Stimulated activated CD4-positive, alpha-beta T cell treated with anti-CD3 and anti-CD28 coated beads, Interleukin-15, amount 100 ng/mL, for 24 hours (primary cell): ENCODE measurements at regions not wholly inside any gene's neighbourhood (a gene's known extent, or its start where the extent isn't known, plus 50 kb on each side); places are given as distances from the start of the nearest gene placed in this dataset.

ENCODE experiments used
- DNase-seq: peaks from one replicate; pipeline ENCODE4 v3.0.0-alpha.2; 2020

GRCh38 chr2:2974982-2975381 lies 402.6 kb downstream of the EIPR1 start:
- no peak for DNase-seq

DNA sequence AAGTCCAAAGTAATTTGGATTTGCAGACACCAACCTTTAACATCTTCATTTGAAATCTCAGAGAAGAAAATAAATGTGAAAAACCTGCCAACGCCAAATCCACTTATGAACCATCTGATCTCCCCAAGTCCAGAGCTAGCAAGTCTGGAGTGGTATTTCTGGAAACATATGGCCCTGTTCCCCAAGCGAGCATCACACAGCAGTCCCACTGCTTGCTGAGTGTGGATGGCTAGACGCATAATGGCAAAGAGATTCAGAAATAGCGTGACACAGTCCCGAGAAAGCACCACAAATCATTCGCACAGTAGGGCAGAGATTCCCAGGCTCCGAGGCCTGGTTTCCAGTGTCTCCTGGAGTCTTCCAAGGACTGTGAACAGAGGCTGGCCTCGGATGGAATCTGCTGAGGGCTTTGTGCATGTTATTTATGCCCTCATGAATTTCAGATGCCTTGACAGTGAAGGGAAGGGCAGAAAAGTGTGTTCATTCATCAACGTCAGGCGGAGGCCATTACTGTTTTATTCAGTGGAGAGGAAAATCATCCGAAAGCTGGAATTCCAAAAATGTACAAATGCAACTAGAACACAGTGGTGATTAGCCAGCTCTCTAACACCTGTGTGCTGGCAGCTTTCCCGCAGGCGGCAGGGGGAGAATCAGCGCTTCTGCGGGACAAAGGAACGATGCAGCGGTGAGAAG lies 417.0 kb downstream of the EIPR1 start:
- DNase-seq, result no peak

DNA sequence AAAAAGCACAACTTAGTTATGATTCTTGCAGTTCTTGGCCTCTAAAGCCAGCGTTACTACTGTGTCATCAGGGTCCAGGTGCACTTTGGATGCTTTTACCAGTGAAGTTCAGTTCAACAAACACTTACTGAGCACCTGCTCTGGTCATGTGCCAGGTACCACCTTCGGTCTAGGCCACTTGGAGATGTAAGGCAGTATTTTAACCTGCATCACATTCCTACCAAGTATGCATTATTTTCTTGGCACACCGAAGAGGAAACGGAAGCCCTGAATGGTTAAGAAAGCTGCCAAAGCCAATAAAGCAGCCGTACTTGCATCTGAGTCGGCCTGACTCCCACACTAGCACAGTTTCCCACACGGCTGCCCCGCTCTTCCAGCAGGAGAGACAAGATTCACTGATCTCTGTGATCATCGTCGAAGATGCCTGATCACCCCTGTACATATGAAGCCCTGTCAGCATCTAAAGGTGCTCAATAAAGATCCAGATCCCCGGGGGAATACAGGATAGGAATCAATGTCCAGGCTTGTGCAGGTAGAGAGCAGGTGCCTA lies 427.1 kb downstream of the EIPR1 start:
- no peak for DNase-seq

DNA sequence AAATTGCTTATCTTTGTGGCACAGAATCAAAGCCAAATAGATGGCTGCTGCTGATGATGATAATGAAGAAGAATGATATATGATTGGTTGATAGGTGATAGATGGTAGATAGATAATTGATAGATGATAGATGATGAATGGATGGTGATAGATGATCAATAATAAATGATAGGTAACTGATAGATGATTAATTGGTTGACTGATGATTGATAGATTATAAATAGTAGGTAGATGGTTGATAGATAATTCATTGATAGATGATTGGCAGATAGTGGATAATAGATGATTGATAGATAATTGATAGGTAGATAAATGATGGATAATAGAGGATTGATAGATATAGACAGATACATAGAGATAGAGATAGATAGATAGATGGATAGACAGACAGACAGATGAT lies 430.2 kb downstream of the EIPR1 start:
- no peak for DNase-seq

- no peak for DNase-seq
Measured at GRCh38 chr2:2942906-2943305, 434.7 kb downstream of the EIPR1 start.

DNA sequence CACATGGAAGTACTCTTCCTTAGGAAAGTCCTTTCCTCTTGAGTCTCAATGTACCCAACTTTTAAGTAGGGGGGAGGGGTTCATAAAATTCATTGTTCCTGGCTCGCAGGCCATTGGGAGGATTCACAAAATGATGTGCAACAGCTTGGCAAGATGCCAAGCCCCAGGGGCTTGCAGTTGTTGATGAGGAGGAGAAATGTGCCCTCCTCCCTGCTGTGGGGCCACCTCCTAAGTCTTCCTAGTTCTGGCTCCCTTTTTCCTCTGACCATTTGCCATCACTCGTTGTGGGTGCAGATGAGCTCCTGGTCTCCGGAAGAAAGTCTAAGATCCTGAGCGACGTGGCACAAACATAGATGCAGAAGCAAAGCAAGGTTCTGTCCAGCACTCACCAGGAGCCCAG lies 435.4 kb downstream of the EIPR1 start:
- no peak for DNase-seq

DNA sequence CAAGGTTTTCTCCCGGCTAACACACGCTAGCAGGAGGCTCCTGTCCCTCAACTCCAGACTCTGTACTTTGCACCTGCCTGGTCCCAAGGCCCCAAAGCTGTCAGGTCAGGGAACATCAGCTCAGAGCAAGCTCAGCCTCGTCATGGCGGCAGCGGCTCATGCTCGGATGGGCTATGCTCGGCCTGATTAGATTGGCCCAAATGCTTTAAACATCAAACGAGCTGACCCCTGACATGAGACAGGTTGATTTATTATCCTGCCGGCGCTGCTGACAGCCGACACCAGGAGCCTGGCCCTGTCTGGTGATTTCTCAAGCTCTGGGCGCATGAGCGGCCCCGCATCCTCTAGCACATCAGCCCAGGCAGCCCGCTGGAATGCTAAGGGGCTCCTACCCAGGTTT lies 436.4 kb downstream of the EIPR1 start:
- DNase-seq, result no peak

DNA sequence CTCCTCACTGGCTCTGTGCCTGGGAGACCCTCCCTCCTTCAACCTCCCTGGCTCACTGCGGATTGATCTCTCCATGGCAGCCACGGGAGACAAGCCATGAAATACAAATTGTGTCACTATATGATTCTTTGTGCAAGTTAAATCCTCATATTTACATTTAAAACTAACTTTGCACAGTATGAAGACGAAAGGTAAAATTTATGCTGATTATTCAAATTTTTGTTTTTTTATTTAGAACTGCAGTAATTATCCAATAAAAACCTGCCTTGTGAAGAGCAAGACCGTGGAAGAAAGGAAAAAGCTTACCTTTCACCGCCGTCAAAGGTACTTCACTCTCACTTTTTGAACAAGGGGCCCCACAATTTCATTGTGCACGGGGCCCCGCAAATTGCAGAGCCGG lies 436.9 kb downstream of the EIPR1 start:
- no peak for DNase-seq

GRCh38 chr2:2940061-2940460 lies 437.6 kb downstream of the EIPR1 start:
- no peak for DNase-seq

GRCh38 chr2:2939078-2939795 lies 438.4 kb downstream of the EIPR1 start:
- no peak for DNase-seq

GRCh38 chr2:2938481-2938880 lies 439.1 kb downstream of the EIPR1 start:
- no peak for DNase-seq

DNA sequence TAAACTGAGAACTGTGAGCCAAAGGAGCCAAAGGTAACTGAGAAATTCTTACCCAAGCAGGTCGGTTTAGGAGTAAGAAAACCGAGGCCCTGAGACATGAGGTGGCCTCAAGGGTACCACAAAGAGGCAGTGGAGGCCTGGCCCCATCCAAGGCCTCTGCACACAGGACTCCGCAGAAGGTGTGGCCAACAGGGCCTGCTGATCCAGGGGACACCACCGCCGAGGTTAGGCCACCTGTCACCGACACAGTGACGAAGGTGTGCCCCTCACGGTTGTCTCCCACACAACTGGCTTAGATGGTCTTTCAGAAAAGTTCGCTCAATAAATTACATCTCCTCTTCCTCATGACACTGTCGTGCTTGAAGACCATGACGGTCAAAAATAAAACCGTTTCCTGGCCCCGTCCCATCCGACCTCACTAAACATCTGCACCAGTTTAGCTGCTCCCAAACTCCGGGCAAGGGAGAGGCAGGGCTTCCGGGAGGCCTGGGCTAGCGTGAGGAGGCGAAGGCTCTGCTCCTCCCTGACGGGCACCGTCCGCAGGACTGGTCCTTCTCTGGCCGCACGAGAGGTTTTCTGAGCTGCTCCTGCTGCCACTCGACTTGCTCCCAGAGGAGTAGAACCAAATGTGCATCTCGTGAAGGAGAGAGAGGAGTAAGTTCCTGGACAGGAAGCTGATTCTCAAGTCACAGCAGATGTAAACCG lies 442.0 kb downstream of the EIPR1 start:
- no peak for DNase-seq

DNA sequence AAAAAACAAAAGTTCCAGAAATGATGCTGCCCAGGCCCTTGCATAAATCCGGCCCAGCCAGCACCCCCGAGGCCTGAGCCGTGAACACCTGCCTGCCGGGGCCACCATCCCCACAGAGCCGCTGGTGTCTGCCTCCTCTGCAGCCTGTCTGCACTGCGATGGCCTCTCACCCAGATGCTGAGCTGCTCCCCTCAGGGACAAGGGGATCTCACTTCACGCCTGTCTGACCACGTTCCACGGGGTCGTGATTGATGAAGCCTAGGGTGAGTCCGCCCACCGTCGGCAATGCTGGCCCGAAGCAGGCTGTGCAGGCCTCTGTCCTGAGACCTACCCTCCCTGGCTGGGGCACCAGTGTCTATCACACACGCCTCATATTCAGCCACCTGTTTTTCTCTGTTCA lies 444.2 kb downstream of the EIPR1 start:
- DNase-seq, result no peak

GRCh38 chr2:2932692-2933305 lies 444.8 kb downstream of the EIPR1 start:
- DNase-seq, result no peak

DNA sequence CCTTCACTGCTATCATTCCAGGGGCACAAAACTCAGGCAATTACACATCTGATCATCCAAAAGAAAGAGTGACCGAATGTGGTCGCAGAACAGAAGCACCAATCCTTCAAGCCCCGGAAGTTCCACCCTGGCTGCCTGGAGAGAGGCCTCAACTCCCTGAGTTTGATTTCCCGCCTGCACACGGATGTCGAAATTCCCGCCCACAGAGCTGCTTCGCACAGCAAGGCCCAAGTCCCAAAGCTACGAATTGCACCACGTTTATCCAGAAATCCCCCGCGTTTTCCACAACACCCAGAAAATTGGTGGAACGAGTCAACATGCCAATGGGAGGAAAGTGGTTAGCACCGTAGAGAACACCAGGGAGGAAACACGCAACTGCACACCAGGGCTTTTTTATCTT lies 445.4 kb downstream of the EIPR1 start:
- no peak for DNase-seq

DNA sequence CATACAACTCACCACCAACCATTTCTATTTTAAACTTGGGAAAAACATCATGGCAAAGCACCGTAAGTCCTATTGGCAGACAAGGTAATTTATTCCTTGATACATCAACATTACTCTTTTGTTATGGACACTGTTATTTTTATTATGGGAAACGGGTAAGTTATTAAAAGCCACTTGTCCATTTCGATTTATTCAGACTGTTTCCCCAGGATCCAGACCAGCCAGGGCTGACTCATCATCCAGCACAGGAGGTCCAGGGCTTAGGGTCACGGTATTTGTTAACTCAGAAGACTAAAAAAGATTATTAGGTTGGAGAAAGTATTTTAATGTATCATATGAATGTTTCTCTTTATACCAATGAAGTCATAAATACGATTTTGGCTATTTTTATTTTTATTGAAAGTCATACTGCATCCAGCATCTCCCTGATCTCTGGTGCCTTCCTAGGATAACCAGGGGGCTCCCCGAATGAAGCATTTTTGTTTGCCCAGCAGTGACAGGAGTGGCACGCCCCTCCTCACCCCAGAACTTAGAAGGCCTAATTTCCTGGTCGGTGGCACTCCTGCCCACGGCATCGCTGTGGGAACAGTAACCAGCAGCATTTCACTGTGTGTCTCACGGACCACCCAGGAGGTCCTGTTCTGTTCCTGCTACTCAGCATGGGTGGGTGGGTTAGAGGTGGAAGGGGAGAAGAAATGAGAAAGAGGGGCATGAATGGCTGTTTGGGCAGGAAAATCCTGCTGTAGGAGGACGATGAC lies 446.1 kb downstream of the EIPR1 start:
- no peak for DNase-seq

DNA sequence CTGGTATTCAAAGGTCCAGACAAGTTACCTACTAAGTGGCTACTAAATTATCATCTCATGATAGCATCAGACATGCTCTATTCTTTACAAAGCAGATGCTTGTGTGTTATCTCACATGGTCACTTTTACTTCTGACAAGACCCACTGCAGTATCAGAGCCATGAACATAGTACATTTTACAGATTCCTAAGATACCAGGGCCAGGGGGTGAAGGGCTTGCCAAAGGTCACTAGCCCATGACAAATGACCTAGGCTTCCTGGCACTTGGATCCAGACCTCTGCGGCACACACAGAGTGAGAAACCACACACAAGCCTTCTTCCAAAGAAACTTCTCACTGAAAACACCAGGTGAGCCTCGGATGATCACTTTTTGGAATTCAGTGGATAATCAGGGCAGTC lies 446.8 kb downstream of the EIPR1 start:
- DNase-seq, result no peak

- no peak for DNase-seq
Measured at GRCh38 chr2:2926858-2927175, 450.8 kb downstream of the EIPR1 start.

DNA sequence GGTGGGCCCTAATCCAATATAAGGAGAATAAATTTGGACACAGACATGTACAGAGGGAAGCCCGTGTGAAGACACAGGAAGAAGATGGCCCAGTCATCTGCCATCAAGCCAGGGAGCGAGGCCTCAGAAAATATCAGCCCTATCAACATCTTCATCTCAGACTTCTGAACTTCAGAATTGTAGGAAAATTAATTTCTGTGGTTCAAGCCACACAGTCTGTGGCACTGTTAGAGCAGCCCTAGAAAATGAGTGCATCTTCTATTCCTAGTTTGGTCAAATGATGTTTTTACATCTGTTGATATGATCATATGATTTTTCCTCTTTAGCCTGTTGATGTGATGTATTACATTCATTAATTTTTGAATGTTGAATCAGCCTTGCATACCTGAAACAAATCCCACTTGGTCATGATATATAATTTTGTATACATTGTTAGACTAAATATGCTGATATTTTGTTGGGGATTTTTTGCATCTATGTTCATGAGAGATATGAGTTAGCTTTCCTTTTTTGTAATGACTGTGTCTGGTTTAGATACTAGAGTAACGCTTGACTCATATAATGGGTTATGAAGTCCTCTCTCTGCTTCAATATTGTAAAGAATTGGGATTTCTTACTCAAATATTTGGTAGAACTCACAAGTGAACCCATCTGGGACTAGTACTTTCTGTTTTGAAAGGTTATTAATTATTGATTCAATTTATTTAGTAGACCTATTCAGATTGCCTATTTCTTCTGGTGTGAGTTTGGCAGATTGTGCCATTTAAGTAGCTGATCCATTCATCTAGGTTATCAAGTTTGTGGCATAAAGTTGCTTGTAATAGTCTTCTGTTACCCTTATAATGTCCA lies 451.4 kb downstream of the EIPR1 start:
- no peak for DNase-seq

DNA sequence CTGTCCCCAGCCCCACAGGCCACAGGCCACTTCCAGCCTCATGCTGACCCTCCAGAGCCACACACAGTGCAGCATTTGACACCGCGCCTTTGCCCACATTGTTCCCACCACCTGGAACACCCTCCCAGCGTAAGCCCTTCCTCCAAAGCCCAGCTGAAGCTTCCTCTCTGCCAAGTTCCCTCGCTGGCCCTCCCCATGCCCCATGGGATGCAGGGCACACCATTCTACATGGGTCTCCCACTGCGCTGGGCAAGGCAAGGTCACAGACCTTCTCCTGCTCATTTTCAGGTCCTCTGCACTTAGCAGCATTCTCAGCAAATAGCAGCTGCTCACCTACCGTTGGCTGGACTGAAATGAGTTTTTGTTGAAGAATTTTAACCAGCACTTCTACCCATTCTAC lies 455.5 kb downstream of the EIPR1 start:
- no peak for DNase-seq

GRCh38 chr2:2921011-2921720 lies 456.5 kb downstream of the EIPR1 start:
- DNase-seq, result no peak
